Keratinocyte (primary cell): ENCODE measurements at regions not wholly inside any gene's neighbourhood (a gene's known extent, or its start where the extent isn't known, plus 50 kb on each side); places are given as distances from the start of the nearest gene placed in this dataset.

Experiments used
- CTCF ChIP-seq, 3 experiments: IDR thresholded peaks in 1 of 3; conservative IDR thresholded peaks in 1 of 3; optimal IDR thresholded peaks in 1 of 3; 2 replicates in 2 of 3; 3 replicates in 1 of 3; pipeline versions ENCODE3 to v1.5.1; 2011; ENCODE audit warnings: low read length in 3 of 3, mild to moderate bottlenecking in 3 of 3, moderate library complexity in 2 of 3, control low read depth in 1 of 3, inconsistent platforms in 1 of 3; ENCODE audit not compliant: insufficient read depth in 2 of 3; ENCODE audit errors: extremely low read depth in 1 of 3
- EZH2 ChIP-seq: IDR thresholded peaks from one replicate; pipeline ENCODE4 v1.6.1; 2012; ENCODE audit warnings: inconsistent platforms, mild to moderate bottlenecking, low read length, moderate library complexity

DNA sequence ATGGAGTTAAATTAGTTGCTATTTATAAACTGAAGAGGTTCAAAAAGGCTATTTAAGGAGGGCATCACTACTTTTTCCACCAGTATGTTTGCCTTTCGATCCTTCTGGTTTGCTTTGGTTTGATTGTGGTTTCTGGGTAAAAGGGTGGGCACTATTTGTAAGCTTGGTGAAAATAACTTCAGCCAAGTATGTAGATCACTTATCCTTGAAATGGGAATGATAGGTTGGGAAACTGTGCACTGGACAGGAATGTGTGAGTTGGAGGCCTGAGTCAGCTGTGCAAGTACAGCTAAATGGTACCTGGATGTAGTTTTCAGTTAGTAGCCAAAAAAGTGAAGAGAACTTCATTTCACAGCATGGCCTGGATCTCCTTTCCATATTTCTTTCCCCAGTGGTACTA, 466.2 kb downstream of the ENC1 start:
- TF ChIP-seq CTCF (optimal IDR thresholded peaks at IDR 0.05 in 1 of 3, IDR thresholded peaks at IDR 0.05 in 1 of 3, conservative IDR thresholded peaks at IDR 0.05 in 1 of 3; ENCODE audit: extremely low read depth in 1 of 3, insufficient read depth in 2 of 3, low read length in 3 of 3), result no peak
- TF ChIP-seq EZH2, result no peak
